BJ (cell line): ENCODE measurements at regions not wholly inside any gene's neighbourhood (a gene's known extent, or its start where the extent isn't known, plus 50 kb on each side); places are given as distances from the start of the nearest gene placed in this dataset.

Experiments
- CTCF ChIA-PET: fragments of 350-600 bp; formaldehyde crosslinking; extraction: SDS; loops from one replicate; lab custom pipeline; 2021; ENCODE audit warnings: antibody characterized with exemption, inconsistent platforms; lab: Yijun Ruan, JAX
- POLR2A ChIA-PET: fragments of 300-600 bp; sonication (Branson Sonifier 250); formaldehyde crosslinking; extraction: SDS; loops from one replicate; lab custom pipeline; 2021; ENCODE audit warnings: antibody characterized with exemption; lab: Charles Lee
- DNase-seq: peaks from one replicate; pipeline ENCODE4 v3.0.0-alpha.2; 2011; ENCODE audit warnings: low read depth
- H3K27me3 ChIP-seq: 2 replicates; pipeline ENCODE4 v1.6.0; 2011; ENCODE audit warnings: low read length; ENCODE audit not compliant: control insufficient read depth, insufficient read depth
- H3K36me3 ChIP-seq: 2 replicates; pipeline ENCODE4 v1.5.1; 2011; ENCODE audit warnings: low read length; ENCODE audit not compliant: control insufficient read depth, insufficient read depth
- H3K4me3 ChIP-seq: 2 replicates; pipeline ENCODE4 v1.5.1; 2011; ENCODE audit warnings: low read depth, mild to moderate bottlenecking, control low read depth, low read length
- CTCF ChIP-seq: IDR thresholded peaks from 2 replicates; pipeline ENCODE4 v1.5.1; 2011; ENCODE audit warnings: low read depth, mild to moderate bottlenecking, control low read depth, inconsistent platforms, low read length, moderate library complexity; ENCODE audit not compliant: insufficient read depth

- POLR2A ChIA-PET = no interaction called here
These were observed 160.8 kb downstream of the FOXL1 start for GRCh38 chr16:86739178-86739577.

GRCh38 chr16:86739808-86740207 lies 161.5 kb downstream of the FOXL1 start:
- ChIA-PET POLR2A (no interaction called here), CTCF (interaction anchor here (0.6 to 1.0 kb wide), 2 partner anchors 24 to 323 kb away, joined by 3 to 4 read pairs; no protein-coding TSS in a partner anchor)
- DNase-seq = no peak
- Histone ChIP-seq H3K36me3 (no peaks in the 10 kb centered on the region), H3K27me3 (no peaks in the 10 kb centered on the region), H3K4me3 (no peak overlapping the region)
- TF ChIP-seq CTCF = no peak

More at GRCh38 chr16:86739178-86739577, 160.8 kb downstream of the FOXL1 start:
- no peak for DNase-seq
- no peak overlapping the region for H3K4me3 ChIP-seq
- TF ChIP-seq CTCF = no peak
- CTCF ChIA-PET = interaction anchor here (0.6 to 1.0 kb wide), 2 partner anchors 23 to 323 kb away, joined by 3 to 4 read pairs; no protein-coding TSS in a partner anchor
- no peaks in the 10 kb centered on the region for H3K27me3 ChIP-seq
- no peaks in the 10 kb centered on the region for H3K36me3 ChIP-seq

- POLR2A ChIA-PET = no interaction called here
- DNase-seq = no peak
- H3K27me3 ChIP-seq = no peaks in the 10 kb centered on the region
- no peak overlapping the region for H3K4me3 ChIP-seq
- H3K36me3 ChIP-seq = no peaks in the 10 kb centered on the region
- TF ChIP-seq CTCF = no peak
- CTCF ChIA-PET = no interaction called here
These were observed 161.9 kb downstream of the FOXL1 start for GRCh38 chr16:86740298-86740697.

- POLR2A ChIA-PET = no interaction called here
- CTCF ChIA-PET = interaction anchor here (0.9 kb wide), 1 partner anchor 20 kb away, joined by 4 read pairs; no protein-coding TSS in a partner anchor
These were observed 162.8 kb downstream of the FOXL1 start for GRCh38 chr16:86740906-86741799.

More at GRCh38 chr16:86740906-86741799, 162.8 kb downstream of the FOXL1 start:
- peak overlapping the region; percentile 22 for H3K4me3 ChIP-seq
- TF ChIP-seq CTCF = no peak
- no peaks in the 10 kb centered on the region for H3K27me3 ChIP-seq
- no peaks in the 10 kb centered on the region for H3K36me3 ChIP-seq
- peak; percentile 25 for DNase-seq
